B cell (primary cell): ENCODE measurements at regions not wholly inside any gene's neighbourhood (a gene's known extent, or its start where the extent isn't known, plus 50 kb on each side); places are given as distances from the start of the nearest gene placed in this dataset.
A peak's percentile ranks its signal among the peaks of the same experiment; 100 is the strongest.

Source experiments
- ATAC-seq: fragments of 200-7000 bp; cut with Tn5 transposase; one replicate; pipeline ENCODE4 v1.10.0; 2021; ENCODE audit warnings: low read depth, mild to moderate bottlenecking, moderate number of reproducible peaks, moderate library complexity
- CTCF ChIA-PET: fragments of 350-600 bp; sonication (Branson Sonifier 250); formaldehyde crosslinking; loops from one replicate; lab custom pipeline; 2021; ENCODE audit warnings: antibody characterized with exemption, inconsistent platforms; lab: Charles Lee
- POLR2A ChIA-PET: fragments of 350-600 bp; sonication (Branson Sonifier 250); formaldehyde crosslinking; loops from one replicate; lab custom pipeline; 2021; ENCODE audit warnings: antibody characterized with exemption; lab: Charles Lee
- DNase-seq: peaks from one replicate; pipeline ENCODE4 v3.0.0; 2013
- H2AFZ ChIP-seq: 2 replicates; pipeline ENCODE4 v1.6.1; 2012; ENCODE audit warnings: mild to moderate bottlenecking, low read depth, low read length; ENCODE audit not compliant: insufficient read depth, poor library complexity, severe bottlenecking
- H3K27ac ChIP-seq, 2 donors: 1 replicate in 1 of 2; 2 replicates in 1 of 2; pipeline ENCODE4 v1.5.1; 2012 to 2013; ENCODE audit warnings: low read length in 2 of 2, mild to moderate bottlenecking in 2 of 2, moderate library complexity in 1 of 2
- H3K27me3 ChIP-seq, 4 experiments: fragments of 200-600 bp in 1 of 4; sonication (generic) in 1 of 4; replicated peaks in 1 of 4; 1 replicate in 2 of 4; 2 replicates in 2 of 4; pipeline versions ENCODE4 v1.6.1 to v1.7.0; 2013 to 2016; ENCODE audit warnings: low read length in 3 of 4, mild to moderate bottlenecking in 2 of 4, mixed read lengths in 1 of 4, moderate library complexity in 1 of 4; ENCODE audit not compliant: insufficient read depth in 4 of 4, control insufficient read depth in 3 of 4; ENCODE audit errors: control extremely low read depth in 1 of 4
- H3K36me3 ChIP-seq, 2 experiments: replicated peaks in 1 of 2; 1 replicate in 1 of 2; 2 replicates in 1 of 2; pipeline versions ENCODE4 v1.6.1 to v1.7.1; 2013; ENCODE audit warnings: low read length in 1 of 2; ENCODE audit not compliant: insufficient read depth in 2 of 2, control insufficient read depth in 1 of 2; ENCODE audit errors: control extremely low read depth in 1 of 2, extremely low read depth in 1 of 2
- H3K4me1 ChIP-seq, 2 donors: fragments of 200-600 bp in 1 of 2; sonication (generic) in 1 of 2; 1 replicate in 1 of 2; 2 replicates in 1 of 2; pipeline versions ENCODE4 v1.5.1 to v1.6.1; 2013 to 2017; ENCODE audit warnings: low read length in 2 of 2; ENCODE audit not compliant: control insufficient read depth in 2 of 2, insufficient read depth in 2 of 2
- H3K4me2 ChIP-seq: replicated peaks from 2 replicates; pipeline ENCODE3; 2012; ENCODE audit warnings: mild to moderate bottlenecking, low read depth, low read length; ENCODE audit not compliant: poor library complexity, severe bottlenecking
- H3K4me3 ChIP-seq, 5 experiments: fragments of 200-600 bp in 1 of 5; sonication (generic) in 1 of 5; 1 replicate in 3 of 5; 2 replicates in 2 of 5; pipeline versions ENCODE4 v1.5.1 to v1.7.0; 2011 to 2016; ENCODE audit warnings: low read length in 4 of 5, mild to moderate bottlenecking in 4 of 5, low read depth in 2 of 5, control low read depth in 1 of 5, moderate library complexity in 1 of 5; ENCODE audit not compliant: insufficient read depth in 1 of 5; ENCODE audit errors: control extremely low read depth in 1 of 5, extremely low read depth in 1 of 5
- H3K79me2 ChIP-seq: fragments of 200-600 bp; sonication (generic); one replicate; pipeline ENCODE4 v1.6.0; 2016; ENCODE audit warnings: low read length; ENCODE audit not compliant: control insufficient read depth, insufficient read depth
- H3K9ac ChIP-seq: fragments of 200-600 bp; sonication (generic); 2 replicates; pipeline ENCODE4 v1.6.1; 2017; ENCODE audit warnings: mild to moderate bottlenecking, low read length, moderate library complexity
- H3K9me3 ChIP-seq, 3 donors: one replicate each; pipeline versions ENCODE4 v1.6.1 to v1.7.1; 2013; ENCODE audit warnings: low read length in 2 of 3; ENCODE audit not compliant: control insufficient read depth in 2 of 3, insufficient read depth in 1 of 3; ENCODE audit errors: control extremely low read depth in 1 of 3
- H4K20me1 ChIP-seq: 2 replicates; pipeline ENCODE4 v1.6.0; 2012; ENCODE audit warnings: mild to moderate bottlenecking, low read length; ENCODE audit not compliant: insufficient read depth, control insufficient read depth, poor library complexity, severe bottlenecking
- H3K27ac Mint-ChIP-seq: one replicate; pipeline ENCODE4 v1.8.0; 2021; ENCODE audit warnings: mixed read lengths
- H3K27me3 Mint-ChIP-seq: one replicate; pipeline ENCODE4 v1.8.0; 2021; ENCODE audit warnings: mixed read lengths
- H3K4me1 Mint-ChIP-seq: one replicate; pipeline ENCODE4 v1.8.0; 2021; ENCODE audit warnings: mixed read lengths
- H3K4me3 Mint-ChIP-seq: one replicate; pipeline ENCODE4 v1.8.0; 2021; ENCODE audit warnings: mixed read lengths
- H3K9me3 Mint-ChIP-seq: one replicate; pipeline ENCODE4 v1.8.0; 2022; ENCODE audit warnings: mixed read lengths; ENCODE audit not compliant: insufficient read depth
- CTCF ChIP-seq: fragments of 200-600 bp; IDR thresholded peaks from one replicate; pipeline ENCODE4 v1.8.0; 2022; ENCODE audit warnings: antibody characterized with exemption, mild to moderate bottlenecking
- EZH2 ChIP-seq: IDR thresholded peaks from 2 replicates; pipeline ENCODE4 v1.6.1; 2012; ENCODE audit warnings: borderline replicate concordance, low read depth, mild to moderate bottlenecking, moderate library complexity, low read length; ENCODE audit not compliant: insufficient read depth, poor library complexity, severe bottlenecking
- WGBS: methylation state at CpG from one replicate; pipeline ENCODE4 v1.1.5; 2013; ENCODE audit warnings: missing lambda C conversion rate; ENCODE audit not compliant: insufficient coverage; 5-methylcytosine and 5-hydroxymethylcytosine counted together
- intact Hi-C: fragments of 100-400 bp; cut with micrococcal nuclease; formaldehyde crosslinking; loops from one replicate; pipeline ENCODE4 v1.10.0; 2022

GRCh38 chrX:45322382-45322781, 121.7 kb upstream of the DIPK2B start:
- H3K79me2 ChIP-seq = no peaks in the 10 kb centered on the region
- Mint-ChIP-seq H3K4me3 (no peak overlapping the region), H3K9me3 (no peaks in the 10 kb centered on the region), H3K27ac (no peak overlapping the region), H3K4me1 (no peaks in the 10 kb centered on the region), H3K27me3 (peaks cover 3% of the 10 kb centered on the region)
- ATAC-seq (no peak), DNase-seq (peak; percentile 3)
- intact Hi-C loops = no loop called here
- H3K4me2 ChIP-seq = no peak overlapping the region
- H4K20me1 ChIP-seq = no peaks in the 10 kb centered on the region
- WGBS = no CpG with 5 or more reads among the region's 2 CpGs
- CTCF ChIA-PET = interaction anchor here (1.0 to 2.0 kb wide), 2 partner anchors 1083 to 1086 kb away, joined by 3 to 6 read pairs; no protein-coding TSS in a partner anchor
- H2AFZ ChIP-seq = no peak overlapping the region
- no peak overlapping the region for H3K27ac ChIP-seq
- H3K9ac ChIP-seq = no peak overlapping the region
- no peak overlapping the region for H3K4me3 ChIP-seq
- TF ChIP-seq CTCF = no peak
- POLR2A ChIA-PET = no interaction called here
- no peaks in the 10 kb centered on the region for H3K4me1 ChIP-seq
- no peaks in the 10 kb centered on the region for H3K36me3 ChIP-seq
- H3K9me3 ChIP-seq = no peaks in the 10 kb centered on the region
- no peaks in the 10 kb centered on the region for H3K27me3 ChIP-seq

- no peak overlapping the region for H3K27ac Mint-ChIP-seq
- intact Hi-C loops = no loop called here
Observed at GRCh38 chrX:45320191-45320590, 119.5 kb upstream of the DIPK2B start.

More at GRCh38 chrX:45320191-45320590, 119.5 kb upstream of the DIPK2B start:
- Mint-ChIP-seq H3K9me3 (no peaks in the 10 kb centered on the region), H3K27me3 (peaks cover 3% of the 10 kb centered on the region), H3K4me1 (no peaks in the 10 kb centered on the region), H3K4me3 (no peak overlapping the region)
- 75% methylated on average over 1 of the region's 1 CpG for WGBS
- ATAC-seq = no peak
- H3K4me1 ChIP-seq = no peaks in the 10 kb centered on the region
- no peaks in the 10 kb centered on the region for H3K27me3 ChIP-seq
- H3K79me2 ChIP-seq = no peaks in the 10 kb centered on the region
- TF ChIP-seq EZH2 (no peak), CTCF (no peak)
- CTCF ChIA-PET = no interaction called here
- no peak overlapping the region for H3K27ac ChIP-seq
- no peak overlapping the region for H2AFZ ChIP-seq
- H3K4me3 ChIP-seq = no peak overlapping the region
- H3K9me3 ChIP-seq = no peaks in the 10 kb centered on the region
- POLR2A ChIA-PET = no interaction called here
- no peak overlapping the region for H3K9ac ChIP-seq
- H3K4me2 ChIP-seq = no peak overlapping the region
- H4K20me1 ChIP-seq = no peaks in the 10 kb centered on the region
- H3K36me3 ChIP-seq = no peaks in the 10 kb centered on the region
- DNase-seq = no peak
